ENCODE measurements at regions not wholly inside any gene's neighbourhood (a gene's known extent, or its start where the extent isn't known, plus 50 kb on each side); places are given as distances from the start of the nearest gene placed in this dataset.
"Not testable (repeated sequence)": the region's sequence is repeated elsewhere in the genome, so short reads cannot be mapped to it uniquely, and the experiment has no call there.

GRCh38 chr2:239729681-239730566, 295.2 kb downstream of the NDUFA10 start:
- no peak for DNase-seq (ENCODE audit: low read depth in 1 of 2, low spot score in 1 of 2)

GRCh38 chr2:239729151-239729550, 296.0 kb downstream of the NDUFA10 start:
- DNase-seq (ENCODE audit: low read depth in 1 of 2, low spot score in 1 of 2) = no peak

- DNase-seq (ENCODE audit: low read depth in 1 of 2, low spot score in 1 of 2) = no peak
Measured at GRCh38 chr2:239728751-239729150, 296.4 kb downstream of the NDUFA10 start.

- DNase-seq (ENCODE audit: low read depth in 1 of 2, low spot score in 1 of 2) = no peak
Measured at GRCh38 chr2:239727776-239728600, 297.2 kb downstream of the NDUFA10 start.

- DNase-seq (ENCODE audit: low read depth in 1 of 2, low spot score in 1 of 2) = no peak
Measured at GRCh38 chr2:239727182-239727775, 297.9 kb downstream of the NDUFA10 start.

- DNase-seq (ENCODE audit: low read depth in 1 of 2, low spot score in 1 of 2) = no peak
Measured at GRCh38 chr2:239726631-239727181, 298.4 kb downstream of the NDUFA10 start.

GRCh38 chr2:239726091-239726591, 299.0 kb downstream of the NDUFA10 start:
- DNase-seq (ENCODE audit: low read depth in 1 of 2, low spot score in 1 of 2) = no peak

GRCh38 chr2:239725551-239725890, 299.6 kb downstream of the NDUFA10 start:
- DNase-seq (ENCODE audit: low read depth in 1 of 2, low spot score in 1 of 2) = no peak

GRCh38 chr2:239724851-239725550, 300.1 kb downstream of the NDUFA10 start:
- no peak for DNase-seq (ENCODE audit: low read depth in 1 of 2, low spot score in 1 of 2)

GRCh38 chr2:239724194-239724849, 300.8 kb downstream of the NDUFA10 start:
- no peak for DNase-seq (ENCODE audit: low read depth in 1 of 2, low spot score in 1 of 2)

GRCh38 chr2:239723486-239724193, 301.5 kb downstream of the NDUFA10 start:
- no peak for DNase-seq (ENCODE audit: low read depth in 1 of 2, low spot score in 1 of 2)

- DNase-seq (ENCODE audit: low read depth in 1 of 2, low spot score in 1 of 2) = no peak
Measured at GRCh38 chr2:239722760-239723470, 302.2 kb downstream of the NDUFA10 start.

- DNase-seq (ENCODE audit: low read depth in 1 of 2, low spot score in 1 of 2) = no peak
Measured at GRCh38 chr2:239721991-239722759, 303.0 kb downstream of the NDUFA10 start.

- no peak for DNase-seq (ENCODE audit: low read depth in 1 of 2, low spot score in 1 of 2)
Measured at GRCh38 chr2:239721531-239721930, 303.6 kb downstream of the NDUFA10 start.

- no peak for DNase-seq (ENCODE audit: low read depth in 1 of 2, low spot score in 1 of 2)
Measured at GRCh38 chr2:239720361-239721360, 304.5 kb downstream of the NDUFA10 start.

- DNase-seq (ENCODE audit: low read depth in 1 of 2, low spot score in 1 of 2) = no peak
Measured at GRCh38 chr2:239719791-239720360, 305.3 kb downstream of the NDUFA10 start.

GRCh38 chr2:239718991-239719390, 306.2 kb downstream of the NDUFA10 start:
- not testable (repeated sequence) for DNase-seq (ENCODE audit: low read depth in 1 of 2, low spot score in 1 of 2)

All from activated CD4-positive, alpha-beta T cell treated with anti-CD3 and anti-CD28 coated beads, Interleukin-2, amount 50 U/mL, for 24 hours (primary cell).